GM12892 (cell line): ENCODE measurements at regions not wholly inside any gene's neighbourhood (a gene's known extent, or its start where the extent isn't known, plus 50 kb on each side); places are given as distances from the start of the nearest gene placed in this dataset.

Source experiments
- POLR2A ChIP-seq: IDR thresholded peaks from 2 replicates; pipeline ENCODE4 v1.6.1; 2011; ENCODE audit warnings: low read depth, low read length, control low read depth
- POLR2AphosphoS5 ChIP-seq: IDR thresholded peaks from 2 replicates; pipeline ENCODE4 v1.6.1; 2011; ENCODE audit warnings: low read depth, low read length, control low read depth
- TAF1 ChIP-seq: IDR thresholded peaks from 2 replicates; pipeline ENCODE4 v1.6.1; 2011; ENCODE audit warnings: low read depth, mild to moderate bottlenecking, control low read depth, low read length, borderline replicate concordance

- no peak for TF ChIP-seq POLR2AphosphoS5
- no peak for TF ChIP-seq POLR2A
- no peak for TF ChIP-seq TAF1
Observed at GRCh38 chr6:164148788-164149187, 734.3 kb downstream of the QKI start.
